Putamen (tissue), 1 donor: ENCODE measurements at regions not wholly inside any gene's neighbourhood (a gene's known extent, or its start where the extent isn't known, plus 50 kb on each side); places are given as distances from the start of the nearest gene placed in this dataset.
"Not testable (repeated sequence)": the region's sequence is repeated elsewhere in the genome, so short reads cannot be mapped to it uniquely, and the experiment has no call there.

Experiments used
- DNase-seq: peaks from one replicate; pipeline ENCODE4 v3.0.0-alpha.2; 2016; ENCODE audit warnings: low spot score

GRCh38 chr16:35102780-35103403 is 1643.5 kb downstream of the TP53TG3F start:
- no peak for DNase-seq

GRCh38 chr16:35111772-35112171 is 1652.4 kb downstream of the TP53TG3F start:
- not testable (repeated sequence) for DNase-seq

GRCh38 chr16:35131429-35131828 is 1672.0 kb downstream of the TP53TG3F start:
- no peak for DNase-seq

GRCh38 chr16:35134471-35134870 is 1675.1 kb downstream of the TP53TG3F start:
- DNase-seq: no peak

- DNase-seq: no peak
Observed at GRCh38 chr16:35140293-35140986, 1681.0 kb downstream of the TP53TG3F start.

GRCh38 chr16:35141303-35141702 is 1681.9 kb downstream of the TP53TG3F start:
- DNase-seq: no peak

- no peak for DNase-seq
Observed at GRCh38 chr16:35142147-35142808, 1682.9 kb downstream of the TP53TG3F start.

GRCh38 chr16:35142809-35143192 is 1683.4 kb downstream of the TP53TG3F start:
- no peak for DNase-seq

GRCh38 chr16:35144212-35144932 is 1685.0 kb downstream of the TP53TG3F start:
- no peak for DNase-seq

- DNase-seq: no peak
Observed at GRCh38 chr16:35146031-35146710, 1686.8 kb downstream of the TP53TG3F start.

- no peak for DNase-seq
Observed at GRCh38 chr16:35146723-35147458, 1687.5 kb downstream of the TP53TG3F start.

- DNase-seq: no peak
Observed at GRCh38 chr16:35147556-35148504, 1688.4 kb downstream of the TP53TG3F start.

GRCh38 chr16:35148748-35149147 is 1689.3 kb downstream of the TP53TG3F start:
- no peak for DNase-seq

- DNase-seq: no peak
Observed at GRCh38 chr16:35149550-35149949, 1690.1 kb downstream of the TP53TG3F start.

GRCh38 chr16:35150805-35151312 is 1691.4 kb downstream of the TP53TG3F start:
- no peak for DNase-seq

- DNase-seq: no peak
Observed at GRCh38 chr16:35152067-35152627, 1692.7 kb downstream of the TP53TG3F start.

- no peak for DNase-seq
Observed at GRCh38 chr16:35154627-35155026, 1695.2 kb downstream of the TP53TG3F start.

GRCh38 chr16:35157549-35157948 is 1698.1 kb downstream of the TP53TG3F start:
- not testable (repeated sequence) for DNase-seq

- not testable (repeated sequence) for DNase-seq
Observed at GRCh38 chr16:35169324-35169723, 1709.9 kb downstream of the TP53TG3F start.
